SK-N-SH (cell line): ENCODE measurements at regions not wholly inside any gene's neighbourhood (a gene's known extent, or its start where the extent isn't known, plus 50 kb on each side); places are given as distances from the start of the nearest gene placed in this dataset.
A peak's percentile ranks its signal among the peaks of the same experiment; 100 is the strongest.

Experiments used
- CTCF ChIA-PET: fragments of 300-600, 350-600 bp; formaldehyde crosslinking; extraction: SDS; loops from one replicate; lab custom pipeline; 2021; lab: Yijun Ruan, JAX
- POLR2A ChIA-PET: fragments of 350-600 bp; sonication (Branson Sonifier 250); formaldehyde crosslinking; extraction: SDS; loops from one replicate; lab custom pipeline; 2020; ENCODE audit warnings: antibody characterized with exemption, inconsistent platforms; lab: Yijun Ruan, JAX
- DNase-seq: peaks from one replicate; pipeline ENCODE4 v3.0.0; 2012
- H2AFZ ChIP-seq: fragments of 200-600 bp; sonication (generic); 2 replicates; pipeline ENCODE4 v1.8.1; 2016; ENCODE audit warnings: antibody characterized with exemption, mild to moderate bottlenecking, low read depth
- H3F3A ChIP-seq: fragments of 200-600 bp; sonication (generic); replicated peaks from 2 replicates; pipeline ENCODE3; 2016; ENCODE audit warnings: antibody characterized with exemption, mild to moderate bottlenecking; ENCODE audit not compliant: insufficient read depth
- H3K27ac ChIP-seq, 2 experiments: fragments of 200-500 bp in 1 of 2; fragments of 200-600 bp in 1 of 2; sonication (Bioruptor generic) in 1 of 2; sonication (generic), shearing (Covaris generic) in 1 of 2; 2 replicates each; pipeline versions ENCODE4 v1.5.1 to v1.6.1; 2014 to 2016; ENCODE audit warnings: low read depth in 2 of 2, inconsistent platforms in 1 of 2, low read length in 1 of 2, mild to moderate bottlenecking in 1 of 2, mixed read lengths in 1 of 2
- H3K27me3 ChIP-seq: fragments of 200-600 bp; sonication (generic), shearing (Covaris generic); 2 replicates; pipeline ENCODE4 v1.6.1; 2016; ENCODE audit warnings: mixed run types; ENCODE audit not compliant: insufficient read depth
- H3K36me3 ChIP-seq, 2 experiments: fragments of 200-500 bp in 1 of 2; fragments of 200-600 bp in 1 of 2; sonication (Bioruptor generic) in 1 of 2; sonication (generic) in 1 of 2; replicated peaks in 1 of 2; 2 replicates each; pipeline versions ENCODE3 to v1.5.1; 2014 to 2016; ENCODE audit warnings: low read length in 1 of 2, mild to moderate bottlenecking in 1 of 2; ENCODE audit not compliant: insufficient read depth in 2 of 2, control insufficient read depth in 1 of 2
- H3K4me1 ChIP-seq, 2 experiments: fragments of 200-500 bp in 1 of 2; fragments of 200-600 bp in 1 of 2; sonication (Bioruptor generic) in 1 of 2; sonication (generic), shearing (Covaris generic) in 1 of 2; 2 replicates each; pipeline versions ENCODE4 v1.5.1 to v1.6.1; 2014 to 2016; ENCODE audit warnings: low read depth in 1 of 2, low read length in 1 of 2, mixed run types in 1 of 2; ENCODE audit not compliant: insufficient read depth in 2 of 2, control insufficient read depth in 1 of 2
- H3K4me2 ChIP-seq: fragments of 200-600 bp; sonication (generic), shearing (Covaris generic); 2 replicates; pipeline ENCODE4 v1.6.1; 2017; ENCODE audit warnings: mixed run types
- H3K4me3 ChIP-seq, 2 experiments: fragments of 200-500 bp in 1 of 2; fragments of 200-600 bp in 1 of 2; sonication (Bioruptor generic) in 1 of 2; sonication (generic), shearing (Covaris generic) in 1 of 2; 2 replicates each; pipeline versions ENCODE4 v1.5.1 to v1.8.1; 2014 to 2016; ENCODE audit warnings: low read depth in 2 of 2, inconsistent platforms in 1 of 2, low read length in 1 of 2, mild to moderate bottlenecking in 1 of 2, mixed read lengths in 1 of 2, moderate library complexity in 1 of 2
- H3K79me2 ChIP-seq: fragments of 200-600 bp; sonication (generic); 2 replicates; pipeline ENCODE4 v1.8.1; 2017; ENCODE audit warnings: mild to moderate bottlenecking; ENCODE audit not compliant: insufficient read depth
- H3K9ac ChIP-seq: fragments of 200-600 bp; sonication (generic); 2 replicates; pipeline ENCODE4 v1.6.1; 2017; ENCODE audit warnings: mixed run types
- H3K9me2 ChIP-seq: fragments of 200-600 bp; sonication (generic); 2 replicates; pipeline ENCODE4 v1.6.1; 2017; ENCODE audit warnings: mixed run types
- H3K9me3 ChIP-seq: fragments of 200-600 bp; sonication (generic); 2 replicates; pipeline ENCODE4 v1.6.1; 2017; ENCODE audit warnings: mixed run types, mild to moderate bottlenecking, moderate library complexity
- H4K20me1 ChIP-seq: fragments of 200-600 bp; sonication (generic); 2 replicates; pipeline ENCODE4 v1.6.1; 2017; ENCODE audit warnings: mild to moderate bottlenecking, mixed run types; ENCODE audit not compliant: insufficient read depth
- CHD2 ChIP-seq: fragments of 150-350 bp; IDR thresholded peaks from 2 replicates; pipeline ENCODE4 v1.6.1; 2018; ENCODE audit warnings: low read length; ENCODE audit not compliant: partially characterized antibody
- FOSL2 ChIP-seq: IDR thresholded peaks from 2 replicates; pipeline ENCODE4 v1.4.0; 2012; ENCODE audit warnings: low read depth, mild to moderate bottlenecking, moderate library complexity, borderline replicate concordance
- GABPA ChIP-seq: IDR thresholded peaks from 2 replicates; pipeline ENCODE4 v1.4.0; 2012; ENCODE audit warnings: low read depth, mild to moderate bottlenecking
- JUND ChIP-seq: IDR thresholded peaks from 2 replicates; pipeline ENCODE4 v1.4.0; 2012
- NRF1 ChIP-seq: IDR thresholded peaks from 2 replicates; pipeline ENCODE4 v1.6.1; 2012; ENCODE audit warnings: low read depth, mild to moderate bottlenecking, low read length
- SMC3 ChIP-seq: IDR thresholded peaks from 2 replicates; pipeline ENCODE4 v1.6.1; 2012; ENCODE audit warnings: low read depth, low read length, improper control_type of control experiment
- TEAD4 ChIP-seq: IDR thresholded peaks from 2 replicates; pipeline ENCODE4 v1.4.0; 2012; ENCODE audit warnings: mild to moderate bottlenecking, borderline replicate concordance; ENCODE audit not compliant: insufficient read depth
- USF2 ChIP-seq: fragments of 150-350 bp; IDR thresholded peaks from 2 replicates; pipeline ENCODE4 v1.6.1; 2017; ENCODE audit warnings: antibody characterized with exemption, low read length, low read depth, borderline replicate concordance
- WGBS: methylation state at CpG from one replicate; pipeline ENCODE4 v1.1.6; 2017; ENCODE audit warnings: low lambda C conversion rate; 5-methylcytosine and 5-hydroxymethylcytosine counted together
- TF ChIP-seq, protein P1 (sequence below): IDR thresholded peaks from 2 replicates; pipeline ENCODE4 v1.6.1; 2012; ENCODE audit warnings: mild to moderate bottlenecking, low read depth, low read length, moderate library complexity
- TF ChIP-seq, protein P2 (sequence below): IDR thresholded peaks from 2 replicates; pipeline ENCODE4 v1.4.0; 2012; ENCODE audit warnings: low read depth

DNA sequence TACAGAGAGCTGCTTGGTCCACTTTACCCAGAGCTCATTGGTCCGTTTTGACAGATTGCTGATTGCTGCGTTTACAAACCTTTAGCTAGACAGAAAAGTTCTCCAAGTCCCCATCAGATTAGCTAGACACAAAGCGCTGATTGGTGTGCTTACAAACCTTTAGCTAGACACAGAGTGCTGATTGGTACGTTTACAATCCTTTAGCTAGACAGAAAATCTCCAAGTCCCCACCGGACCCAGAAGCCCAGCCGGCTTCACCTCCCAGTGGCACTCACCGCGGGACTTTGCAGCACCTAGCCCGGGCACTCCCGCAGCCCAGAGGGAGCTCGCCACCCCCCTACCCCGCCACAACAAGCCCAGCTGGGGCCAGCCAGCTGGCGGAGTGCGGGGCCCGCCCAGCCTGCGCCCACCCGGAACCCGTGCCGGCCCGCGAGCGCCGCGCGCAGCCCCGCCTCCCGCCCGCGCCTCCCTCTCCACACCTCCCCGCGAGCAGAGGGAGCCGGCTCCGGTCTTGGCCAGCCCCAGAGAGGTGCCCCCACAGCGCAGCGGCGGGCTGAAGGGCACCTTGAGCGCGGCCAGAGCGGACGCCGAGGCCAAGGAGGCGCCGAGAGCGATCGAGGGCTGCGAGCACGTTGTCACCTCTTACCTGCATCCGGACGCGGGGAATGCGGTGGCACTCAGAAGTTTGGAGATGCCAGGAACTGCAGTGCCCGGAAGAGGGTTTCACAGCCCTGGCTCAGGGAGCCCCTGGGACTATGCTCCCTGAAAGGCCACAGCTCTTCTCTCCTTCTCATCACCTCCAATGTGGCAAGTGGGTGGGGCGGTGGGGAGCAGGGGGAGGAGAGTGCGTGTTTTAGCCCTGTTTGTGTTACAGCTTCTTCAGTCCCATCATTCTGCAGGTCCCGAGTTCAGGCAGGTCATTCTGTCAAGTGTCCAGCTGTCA, 1504.5 kb downstream of the CDH11 start (continued):
- TF ChIP-seq TEAD4 (no peak), SMC3 (no peak), GABPA (no peak), NRF1 (no peak)
- TF ChIP-seq, protein P1, sequence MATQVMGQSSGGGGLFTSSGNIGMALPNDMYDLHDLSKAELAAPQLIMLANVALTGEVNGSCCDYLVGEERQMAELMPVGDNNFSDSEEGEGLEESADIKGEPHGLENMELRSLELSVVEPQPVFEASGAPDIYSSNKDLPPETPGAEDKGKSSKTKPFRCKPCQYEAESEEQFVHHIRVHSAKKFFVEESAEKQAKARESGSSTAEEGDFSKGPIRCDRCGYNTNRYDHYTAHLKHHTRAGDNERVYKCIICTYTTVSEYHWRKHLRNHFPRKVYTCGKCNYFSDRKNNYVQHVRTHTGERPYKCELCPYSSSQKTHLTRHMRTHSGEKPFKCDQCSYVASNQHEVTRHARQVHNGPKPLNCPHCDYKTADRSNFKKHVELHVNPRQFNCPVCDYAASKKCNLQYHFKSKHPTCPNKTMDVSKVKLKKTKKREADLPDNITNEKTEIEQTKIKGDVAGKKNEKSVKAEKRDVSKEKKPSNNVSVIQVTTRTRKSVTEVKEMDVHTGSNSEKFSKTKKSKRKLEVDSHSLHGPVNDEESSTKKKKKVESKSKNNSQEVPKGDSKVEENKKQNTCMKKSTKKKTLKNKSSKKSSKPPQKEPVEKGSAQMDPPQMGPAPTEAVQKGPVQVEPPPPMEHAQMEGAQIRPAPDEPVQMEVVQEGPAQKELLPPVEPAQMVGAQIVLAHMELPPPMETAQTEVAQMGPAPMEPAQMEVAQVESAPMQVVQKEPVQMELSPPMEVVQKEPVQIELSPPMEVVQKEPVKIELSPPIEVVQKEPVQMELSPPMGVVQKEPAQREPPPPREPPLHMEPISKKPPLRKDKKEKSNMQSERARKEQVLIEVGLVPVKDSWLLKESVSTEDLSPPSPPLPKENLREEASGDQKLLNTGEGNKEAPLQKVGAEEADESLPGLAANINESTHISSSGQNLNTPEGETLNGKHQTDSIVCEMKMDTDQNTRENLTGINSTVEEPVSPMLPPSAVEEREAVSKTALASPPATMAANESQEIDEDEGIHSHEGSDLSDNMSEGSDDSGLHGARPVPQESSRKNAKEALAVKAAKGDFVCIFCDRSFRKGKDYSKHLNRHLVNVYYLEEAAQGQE = no peak
- TF ChIP-seq, protein P2, sequence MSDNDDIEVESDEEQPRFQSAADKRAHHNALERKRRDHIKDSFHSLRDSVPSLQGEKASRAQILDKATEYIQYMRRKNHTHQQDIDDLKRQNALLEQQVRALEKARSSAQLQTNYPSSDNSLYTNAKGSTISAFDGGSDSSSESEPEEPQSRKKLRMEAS = no peak
- TF ChIP-seq, all 33 proteins: peak for 0

- WGBS = 86% methylated on average over 3 of the region's 3 CpGs
- peak overlapping the region in 1 of 2 experiments; percentile 69; a peak in 2 of 4 replicates for H3K27ac ChIP-seq
- no peak overlapping the region for H3K9ac ChIP-seq
- no peak overlapping the region; a peak in 1 of 4 replicates for H3K4me3 ChIP-seq
- peaks cover 4% of the 10 kb centered on the region for H3F3A ChIP-seq
- H3K9me2 ChIP-seq = no peaks in the 10 kb centered on the region
- ChIA-PET POLR2A (no interaction called here), CTCF (no interaction called here)
- H3K79me2 ChIP-seq = no peaks in the 10 kb centered on the region
- no peak overlapping the region; the same call in 1 of the 2 replicates for H2AFZ ChIP-seq
- H3K27me3 ChIP-seq = no peaks in the 10 kb centered on the region
- no peaks in the 10 kb centered on the region for H3K4me1 ChIP-seq
- TF ChIP-seq SMC3 = no peak
- TF ChIP-seq NRF1 = no peak
- TF ChIP-seq, all 33 proteins: peak for 0
- H3K9me3 ChIP-seq = no peaks in the 10 kb centered on the region
- H3K36me3 ChIP-seq = no peaks in the 10 kb centered on the region
- no peak overlapping the region for H3K4me2 ChIP-seq
- no peaks in the 10 kb centered on the region for H4K20me1 ChIP-seq
- no peak for DNase-seq
Observed at GRCh38 chr16:63614429-63614828, 1507.4 kb downstream of the CDH11 start.

DNA sequence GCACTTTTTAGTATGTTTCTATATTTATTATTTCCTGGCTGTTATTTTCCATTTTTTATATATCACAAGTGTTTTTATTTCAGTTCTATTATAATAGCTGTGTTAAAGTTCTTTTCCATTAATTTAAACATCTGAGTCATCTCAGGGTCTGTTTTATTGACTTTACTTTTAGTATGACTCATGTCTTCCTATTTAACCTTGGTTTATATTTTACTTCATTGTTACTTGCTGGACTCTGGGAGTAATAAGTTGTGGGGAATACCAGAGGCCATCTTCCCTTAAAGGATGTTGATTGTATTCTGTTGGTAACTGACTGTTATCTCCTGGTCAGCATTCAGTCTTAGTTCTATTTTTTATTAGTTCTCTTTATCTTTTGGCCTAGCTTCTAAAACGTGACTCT, 1508.2 kb downstream of the CDH11 start:
- Histone ChIP-seq H3F3A (peaks cover 4% of the 10 kb centered on the region), H3K9me3 (no peaks in the 10 kb centered on the region), H3K4me2 (no peak overlapping the region), H2AFZ (no peak overlapping the region), H3K36me3 (no peaks in the 10 kb centered on the region), H4K20me1 (no peaks in the 10 kb centered on the region), H3K9ac (no peak overlapping the region), H3K4me3 (no peak overlapping the region), H3K4me1 (no peaks in the 10 kb centered on the region), H3K27ac (peak overlapping the region in 1 of 2 experiments; percentile 69; a peak in 1 of 4 replicates), H3K9me2 (no peaks in the 10 kb centered on the region), H3K79me2 (no peaks in the 10 kb centered on the region), H3K27me3 (no peaks in the 10 kb centered on the region)
- TF ChIP-seq, protein P2 = no peak
- TF ChIP-seq CHD2 (no peak), FOSL2 (peak; percentile 40; the same call in 1 of the 2 replicates), USF2 (no peak), JUND (no peak)
- CTCF ChIA-PET = no interaction called here
- WGBS = 9% methylated on average over 1 of the region's 1 CpG
- no peak for DNase-seq
- POLR2A ChIA-PET = no interaction called here
